Breast epithelium (tissue), 3 donors: ENCODE measurements at regions not wholly inside any gene's neighbourhood (a gene's known extent, or its start where the extent isn't known, plus 50 kb on each side); places are given as distances from the start of the nearest gene placed in this dataset.

ENCODE experiments used
- POLR2A ChIP-seq: fragments of 450-650 bp; IDR thresholded peaks from one replicate; pipeline ENCODE4 v1.6.1; 2016; ENCODE audit warnings: antibody characterized with exemption, mild to moderate bottlenecking, moderate library complexity
- POLR2AphosphoS5 ChIP-seq, 3 donors: sonication (generic); formaldehyde crosslinking; IDR thresholded peaks; one replicate each; pipeline ENCODE4 v1.6.1; 2017; ENCODE audit warnings: antibody characterized with exemption in 3 of 3
- TF ChIP-seq, protein P1 (sequence below), 3 donors: fragments of 450-650 bp; IDR thresholded peaks; one replicate each; pipeline ENCODE4 v1.5.1; 2016 to 2017; ENCODE audit warnings: antibody characterized with exemption in 3 of 3, mild to moderate bottlenecking in 3 of 3, moderate library complexity in 3 of 3

GRCh38 chr5:152688561-152689249, 283.6 kb upstream of the NMUR2 start:
- TF ChIP-seq, protein P1, sequence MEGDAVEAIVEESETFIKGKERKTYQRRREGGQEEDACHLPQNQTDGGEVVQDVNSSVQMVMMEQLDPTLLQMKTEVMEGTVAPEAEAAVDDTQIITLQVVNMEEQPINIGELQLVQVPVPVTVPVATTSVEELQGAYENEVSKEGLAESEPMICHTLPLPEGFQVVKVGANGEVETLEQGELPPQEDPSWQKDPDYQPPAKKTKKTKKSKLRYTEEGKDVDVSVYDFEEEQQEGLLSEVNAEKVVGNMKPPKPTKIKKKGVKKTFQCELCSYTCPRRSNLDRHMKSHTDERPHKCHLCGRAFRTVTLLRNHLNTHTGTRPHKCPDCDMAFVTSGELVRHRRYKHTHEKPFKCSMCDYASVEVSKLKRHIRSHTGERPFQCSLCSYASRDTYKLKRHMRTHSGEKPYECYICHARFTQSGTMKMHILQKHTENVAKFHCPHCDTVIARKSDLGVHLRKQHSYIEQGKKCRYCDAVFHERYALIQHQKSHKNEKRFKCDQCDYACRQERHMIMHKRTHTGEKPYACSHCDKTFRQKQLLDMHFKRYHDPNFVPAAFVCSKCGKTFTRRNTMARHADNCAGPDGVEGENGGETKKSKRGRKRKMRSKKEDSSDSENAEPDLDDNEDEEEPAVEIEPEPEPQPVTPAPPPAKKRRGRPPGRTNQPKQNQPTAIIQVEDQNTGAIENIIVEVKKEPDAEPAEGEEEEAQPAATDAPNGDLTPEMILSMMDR (IDR thresholded peaks at IDR 0.05), result no peak
- TF ChIP-seq POLR2AphosphoS5 (IDR thresholded peaks at IDR 0.05) (no peak), POLR2A (no peak)
